GOT3 (cell line): ENCODE measurements at regions not wholly inside any gene's neighbourhood (a gene's known extent, or its start where the extent isn't known, plus 50 kb on each side); places are given as distances from the start of the nearest gene placed in this dataset.
"Not testable (repeated sequence)": the region's sequence is repeated elsewhere in the genome, so short reads cannot be mapped to it uniquely, and the experiment has no call there.

Experiments
- DNase-seq: peaks from one replicate; lab custom pipeline; 2025; ENCODE audit warnings: mixed read lengths; lab: John Stamatoyannopoulos, UW

GRCh38 chr9:1875251-1875851 is 139.8 kb upstream of the SMARCA2 start:
- DNase-seq, result no peak

- DNase-seq, result no peak
Observed at GRCh38 chr9:1875921-1876448, 139.2 kb upstream of the SMARCA2 start.

GRCh38 chr9:1876891-1877496 is 138.2 kb upstream of the SMARCA2 start:
- DNase-seq, result no peak

- DNase-seq, result no peak
Observed at GRCh38 chr9:1877951-1878350, 137.2 kb upstream of the SMARCA2 start.

GRCh38 chr9:1878811-1879210 is 136.3 kb upstream of the SMARCA2 start:
- DNase-seq, result no peak

- no peak for DNase-seq
Observed at GRCh38 chr9:1879501-1879900, 135.6 kb upstream of the SMARCA2 start.

- DNase-seq, result no peak
Observed at GRCh38 chr9:1880038-1880565, 135.0 kb upstream of the SMARCA2 start.

- DNase-seq, result no peak
Observed at GRCh38 chr9:1881708-1882295, 133.3 kb upstream of the SMARCA2 start.

- DNase-seq, result no peak
Observed at GRCh38 chr9:1882711-1883403, 132.3 kb upstream of the SMARCA2 start.

- DNase-seq, result no peak
Observed at GRCh38 chr9:1890201-1890600, 124.9 kb upstream of the SMARCA2 start.

GRCh38 chr9:1890816-1891215 is 124.3 kb upstream of the SMARCA2 start:
- no peak for DNase-seq

- not testable (repeated sequence) for DNase-seq
Observed at GRCh38 chr9:1903080-1903704, 112.0 kb upstream of the SMARCA2 start.

GRCh38 chr9:1907465-1907864 is 107.7 kb upstream of the SMARCA2 start:
- DNase-seq, result no peak

- no peak for DNase-seq
Observed at GRCh38 chr9:1909322-1909721, 105.8 kb upstream of the SMARCA2 start.

- DNase-seq, result no peak
Observed at GRCh38 chr9:1910269-1910811, 104.8 kb upstream of the SMARCA2 start.

- DNase-seq, result no peak
Observed at GRCh38 chr9:1913631-1914330, 101.4 kb upstream of the SMARCA2 start.

GRCh38 chr9:1916095-1916494 is 99.1 kb upstream of the SMARCA2 start:
- no peak for DNase-seq

GRCh38 chr9:1916655-1917054 is 98.5 kb upstream of the SMARCA2 start:
- DNase-seq, result no peak

GRCh38 chr9:1917396-1917935 is 97.7 kb upstream of the SMARCA2 start:
- DNase-seq, result no peak

GRCh38 chr9:1918108-1918507 is 97.0 kb upstream of the SMARCA2 start:
- no peak for DNase-seq

GRCh38 chr9:1918622-1919021 is 96.5 kb upstream of the SMARCA2 start:
- no peak for DNase-seq
